ENCODE measurements at regions not wholly inside any gene's neighbourhood (a gene's known extent, or its start where the extent isn't known, plus 50 kb on each side); places are given as distances from the start of the nearest gene placed in this dataset.

DNA sequence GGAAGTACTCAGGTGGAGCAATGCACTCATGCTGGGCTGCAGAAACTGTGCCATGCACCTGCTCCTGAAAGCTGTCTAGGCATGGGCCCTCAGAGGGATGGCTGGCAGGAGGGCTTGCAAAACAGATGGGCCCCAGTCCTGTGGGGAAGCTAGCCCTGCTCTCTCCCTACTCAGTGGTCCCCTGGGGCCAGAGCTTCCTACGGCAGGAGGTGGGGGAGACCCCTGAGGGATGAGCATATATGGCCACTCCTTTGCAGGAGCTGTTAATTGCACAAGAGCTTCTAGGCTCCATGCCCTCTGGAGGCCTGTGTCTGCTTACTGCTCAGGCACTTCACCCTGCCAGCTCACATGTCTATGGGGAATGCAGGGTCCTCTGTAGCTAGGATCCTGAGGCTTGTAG lies 545.3 kb upstream of the PTPRD start:
- TF ChIP-seq, protein P1, sequence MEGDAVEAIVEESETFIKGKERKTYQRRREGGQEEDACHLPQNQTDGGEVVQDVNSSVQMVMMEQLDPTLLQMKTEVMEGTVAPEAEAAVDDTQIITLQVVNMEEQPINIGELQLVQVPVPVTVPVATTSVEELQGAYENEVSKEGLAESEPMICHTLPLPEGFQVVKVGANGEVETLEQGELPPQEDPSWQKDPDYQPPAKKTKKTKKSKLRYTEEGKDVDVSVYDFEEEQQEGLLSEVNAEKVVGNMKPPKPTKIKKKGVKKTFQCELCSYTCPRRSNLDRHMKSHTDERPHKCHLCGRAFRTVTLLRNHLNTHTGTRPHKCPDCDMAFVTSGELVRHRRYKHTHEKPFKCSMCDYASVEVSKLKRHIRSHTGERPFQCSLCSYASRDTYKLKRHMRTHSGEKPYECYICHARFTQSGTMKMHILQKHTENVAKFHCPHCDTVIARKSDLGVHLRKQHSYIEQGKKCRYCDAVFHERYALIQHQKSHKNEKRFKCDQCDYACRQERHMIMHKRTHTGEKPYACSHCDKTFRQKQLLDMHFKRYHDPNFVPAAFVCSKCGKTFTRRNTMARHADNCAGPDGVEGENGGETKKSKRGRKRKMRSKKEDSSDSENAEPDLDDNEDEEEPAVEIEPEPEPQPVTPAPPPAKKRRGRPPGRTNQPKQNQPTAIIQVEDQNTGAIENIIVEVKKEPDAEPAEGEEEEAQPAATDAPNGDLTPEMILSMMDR (IDR thresholded peaks at IDR 0.05) = no peak
- Mint-ChIP-seq H3K4me3 (no peak overlapping the region), H3K27ac (no peak overlapping the region), H3K36me3 (ENCODE audit: low read depth) (no peaks in the 10 kb centered on the region), H3K4me1 (ENCODE audit: low read depth) (no peaks in the 10 kb centered on the region), H3K27me3 (no peaks in the 10 kb centered on the region), H3K9me3 (peaks cover 20% of the 10 kb centered on the region)
- DNase-seq = no peak
- no peak for ATAC-seq
- CTCF ChIA-PET = no interaction called here
- intact Hi-C loops (cut with micrococcal nuclease) = no loop called here
- POLR2A ChIA-PET = no interaction called here

DNA sequence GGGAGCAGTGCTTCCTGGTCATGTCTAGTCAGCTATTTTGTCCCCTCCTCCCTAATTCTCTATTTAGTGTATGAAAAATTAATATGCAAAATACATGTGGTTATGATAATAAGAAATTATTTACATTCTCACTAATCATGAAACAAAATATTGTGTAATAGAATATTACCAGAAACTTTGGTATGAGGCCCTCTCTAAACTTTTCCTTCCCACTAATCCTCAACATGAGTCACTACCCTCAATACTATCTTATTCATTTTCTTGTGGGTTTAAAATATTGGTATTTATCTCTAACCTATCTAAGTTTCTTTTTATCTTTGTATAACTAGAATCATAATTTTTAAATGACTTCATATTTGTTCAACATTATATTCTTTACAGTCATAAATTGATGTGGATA lies 545.9 kb upstream of the PTPRD start:
- CTCF ChIA-PET = no interaction called here
- intact Hi-C loops (cut with micrococcal nuclease) = no loop called here
- no peak for DNase-seq
- Mint-ChIP-seq H3K36me3 (ENCODE audit: low read depth) (no peaks in the 10 kb centered on the region), H3K4me3 (no peak overlapping the region), H3K9me3 (peaks cover 16% of the 10 kb centered on the region), H3K27ac (no peak overlapping the region), H3K27me3 (no peaks in the 10 kb centered on the region), H3K4me1 (ENCODE audit: low read depth) (no peaks in the 10 kb centered on the region)
- POLR2A ChIA-PET = no interaction called here
- no peak for ATAC-seq
- TF ChIP-seq, protein P1 (IDR thresholded peaks at IDR 0.05) = no peak

- H3K9me3 Mint-ChIP-seq = peaks cover 16% of the 10 kb centered on the region
- ChIA-PET CTCF (no interaction called here), POLR2A (no interaction called here)
- H3K4me3 Mint-ChIP-seq = no peak overlapping the region
- TF ChIP-seq, protein P1 (IDR thresholded peaks at IDR 0.05) = no peak
- no peak for ATAC-seq
- H3K4me1 Mint-ChIP-seq (ENCODE audit: low read depth) = no peaks in the 10 kb centered on the region
- no peaks in the 10 kb centered on the region for H3K27me3 Mint-ChIP-seq
- no peaks in the 10 kb centered on the region for H3K36me3 Mint-ChIP-seq (ENCODE audit: low read depth)
- no peak for DNase-seq
- intact Hi-C loops (cut with micrococcal nuclease) = no loop called here
- H3K27ac Mint-ChIP-seq = no peak overlapping the region
Measured at GRCh38 chr9:11159318-11159862, 546.6 kb upstream of the PTPRD start.

- Mint-ChIP-seq H3K4me1 (ENCODE audit: low read depth) (no peaks in the 10 kb centered on the region), H3K27me3 (no peaks in the 10 kb centered on the region), H3K4me3 (no peak overlapping the region), H3K27ac (no peak overlapping the region), H3K9me3 (peaks cover 10% of the 10 kb centered on the region), H3K36me3 (ENCODE audit: low read depth) (no peaks in the 10 kb centered on the region)
- ChIA-PET CTCF (no interaction called here), POLR2A (no interaction called here)
- intact Hi-C loops (cut with micrococcal nuclease) = no loop called here
- ATAC-seq (no peak), DNase-seq (no peak)
- TF ChIP-seq, protein P1 (IDR thresholded peaks at IDR 0.05) = no peak
Measured at GRCh38 chr9:11163843-11164242, 551.0 kb upstream of the PTPRD start.

- intact Hi-C loops (cut with micrococcal nuclease) = no loop called here
- DNase-seq = no peak
- ChIA-PET CTCF (no interaction called here), POLR2A (no interaction called here)
- Mint-ChIP-seq H3K36me3 (ENCODE audit: low read depth) (no peaks in the 10 kb centered on the region), H3K9me3 (peaks cover 23% of the 10 kb centered on the region), H3K4me3 (no peak overlapping the region), H3K27ac (no peak overlapping the region), H3K4me1 (ENCODE audit: low read depth) (no peaks in the 10 kb centered on the region), H3K27me3 (no peaks in the 10 kb centered on the region)
- ATAC-seq = no peak
- TF ChIP-seq, protein P1 (IDR thresholded peaks at IDR 0.05) = no peak
Measured at GRCh38 chr9:11182001-11182400, 569.2 kb upstream of the PTPRD start.

All from activated CD8-positive, alpha-beta T cell treated with anti-CD3 and anti-CD28 coated beads for 36 hours (primary cell).